IMR-90 (cell line): ENCODE measurements at regions not wholly inside any gene's neighbourhood (a gene's known extent, or its start where the extent isn't known, plus 50 kb on each side); places are given as distances from the start of the nearest gene placed in this dataset.

Experiments
- ATAC-seq: fragments of 200-7000 bp; cut with Tn5 transposase; 2 replicates; pipeline ENCODE4 v1.9.1; 2020; ENCODE audit warnings: low read depth, mild to moderate bottlenecking, moderate library complexity
- BruUV-seq: library from RNA; stranded (reverse); fragments of 400-500 nt; replicated peaks from 2 replicates; lab custom pipeline; 2021; lab: Mats Ljungman, UMichigan
- CTCF ChIA-PET: fragments of 300-600 bp; formaldehyde crosslinking; extraction: SDS; loops from one replicate; lab custom pipeline; 2021; ENCODE audit warnings: antibody characterized with exemption; lab: Yijun Ruan, JAX
- POLR2A ChIA-PET: fragments of 300-600 bp; sonication (Branson Sonifier 250); formaldehyde crosslinking; loops from one replicate; lab custom pipeline; 2022; ENCODE audit warnings: antibody characterized with exemption; ENCODE audit not compliant: unreplicated experiment; lab: Charles Lee
- DNase-seq: peaks from one replicate; pipeline ENCODE4 v3.0.0; 2013
- H2AFZ ChIP-seq: replicated peaks from 2 replicates; pipeline ENCODE3; 2013; ENCODE audit warnings: low read length, mild to moderate bottlenecking; ENCODE audit not compliant: poor library complexity
- H2AK5ac ChIP-seq: 2 replicates; pipeline ENCODE4 v1.6.1; 2013; ENCODE audit warnings: low read depth, low read length, inconsistent platforms
- H2AK9ac ChIP-seq: replicated peaks from 2 replicates; pipeline ENCODE3; 2013; ENCODE audit warnings: mild to moderate bottlenecking, low read depth, low read length, moderate library complexity; ENCODE audit not compliant: poor library complexity
- H2BK120ac ChIP-seq: 2 replicates; pipeline ENCODE4 v1.6.1; 2013; ENCODE audit warnings: low read depth, low read length, inconsistent platforms
- H2BK15ac ChIP-seq: 3 replicates; pipeline ENCODE4 v1.6.1; 2013; ENCODE audit warnings: low read depth, low read length, inconsistent platforms
- H2BK20ac ChIP-seq: 2 replicates; pipeline ENCODE4 v1.6.1; 2013; ENCODE audit warnings: low read depth, mild to moderate bottlenecking, inconsistent platforms, low read length, moderate library complexity
- H2BK5ac ChIP-seq: 2 replicates; pipeline ENCODE4 v1.6.1; 2013; ENCODE audit warnings: mild to moderate bottlenecking, low read depth, low read length, inconsistent platforms; ENCODE audit not compliant: poor library complexity, severe bottlenecking
- H3K14ac ChIP-seq: replicated peaks from 2 replicates; pipeline ENCODE4 v1.6.1; 2013; ENCODE audit warnings: low read depth, low read length, inconsistent platforms
- H3K18ac ChIP-seq: 2 replicates; pipeline ENCODE4 v1.6.1; 2013; ENCODE audit warnings: low read depth, low read length, control low read depth
- H3K23ac ChIP-seq: 2 replicates; pipeline ENCODE4 v1.6.1; 2013; ENCODE audit warnings: low read depth, low read length, inconsistent platforms
- H3K27ac ChIP-seq: 2 replicates; pipeline ENCODE4 v1.5.1; 2013; ENCODE audit warnings: mild to moderate bottlenecking, control low read depth, low read length; ENCODE audit not compliant: insufficient read depth
- H3K27me3 ChIP-seq: 2 replicates; pipeline ENCODE4 v1.6.1; 2013; ENCODE audit warnings: low read length; ENCODE audit not compliant: control insufficient read depth, insufficient read depth
- H3K36me3 ChIP-seq: 2 replicates; pipeline ENCODE4 v1.6.1; 2013; ENCODE audit warnings: low read length, mixed read lengths; ENCODE audit not compliant: control insufficient read depth, insufficient read depth
- H3K4ac ChIP-seq: 2 replicates; pipeline ENCODE4 v1.6.1; 2013; ENCODE audit warnings: low read depth, low read length, inconsistent platforms
- H3K4me1 ChIP-seq: 2 replicates; pipeline ENCODE4 v1.6.1; 2013; ENCODE audit warnings: low read length, mixed read lengths; ENCODE audit not compliant: control insufficient read depth, insufficient read depth
- H3K4me2 ChIP-seq: 2 replicates; pipeline ENCODE4 v1.6.1; 2013; ENCODE audit warnings: low read depth, mild to moderate bottlenecking, control low read depth, low read length, moderate library complexity
- H3K4me3 ChIP-seq: 2 replicates; pipeline ENCODE4 v1.5.1; 2013; ENCODE audit warnings: low read depth, mild to moderate bottlenecking, control low read depth, low read length, moderate library complexity; ENCODE audit not compliant: insufficient read depth
- H3K56ac ChIP-seq: 2 replicates; pipeline ENCODE4 v1.6.1; 2013; ENCODE audit warnings: low read length, inconsistent platforms; ENCODE audit not compliant: insufficient read depth; ENCODE audit errors: extremely low read depth
- H3K79me1 ChIP-seq, 2 experiments: 2 replicates each; pipeline ENCODE4 v1.6.1; 2013; ENCODE audit warnings: low read length in 2 of 2, inconsistent platforms in 1 of 2, low read depth in 1 of 2
- H3K9ac ChIP-seq: 2 replicates; pipeline ENCODE4 v1.6.1; 2013; ENCODE audit warnings: low read depth, low read length, control low read depth
- H3K9me1 ChIP-seq: 2 replicates; pipeline ENCODE4 v1.6.1; 2013; ENCODE audit warnings: low read length, inconsistent platforms; ENCODE audit not compliant: insufficient read depth
- H3K9me3 ChIP-seq: 2 replicates; pipeline ENCODE4 v1.6.1; 2013; ENCODE audit warnings: low read length; ENCODE audit not compliant: control insufficient read depth, insufficient read depth
- H4K20me1 ChIP-seq: 2 replicates; pipeline ENCODE4 v1.6.1; 2013; ENCODE audit warnings: low read length, inconsistent platforms; ENCODE audit not compliant: insufficient read depth
- H4K5ac ChIP-seq: 2 replicates; pipeline ENCODE4 v1.6.1; 2013; ENCODE audit warnings: mild to moderate bottlenecking, low read depth, low read length, control low read depth
- H4K8ac ChIP-seq, 2 experiments: 2 replicates each; pipeline ENCODE4 v1.6.1; 2013; ENCODE audit warnings: low read depth in 2 of 2, low read length in 2 of 2, control low read depth in 1 of 2, inconsistent platforms in 1 of 2
- H4K91ac ChIP-seq: 2 replicates; pipeline ENCODE4 v1.6.1; 2013; ENCODE audit warnings: low read depth, low read length, inconsistent platforms; ENCODE audit not compliant: insufficient read depth
- CEBPB ChIP-seq: IDR thresholded peaks from 2 replicates; pipeline ENCODE4 v1.6.1; 2012; ENCODE audit warnings: low read depth, low read length, improper control_type of control experiment
- CHD1 ChIP-seq: IDR thresholded peaks from 2 replicates; pipeline ENCODE4 v1.6.1; 2012; ENCODE audit warnings: low read depth, low read length, improper control_type of control experiment
- ELK1 ChIP-seq: fragments of 150-350 bp; IDR thresholded peaks from 2 replicates; pipeline ENCODE4 v1.6.1; 2016; ENCODE audit warnings: low read depth, mild to moderate bottlenecking, low read length, moderate library complexity, borderline replicate concordance
- FOS ChIP-seq: fragments of 150-350 bp; IDR thresholded peaks from 2 replicates; pipeline ENCODE4 v1.6.1; 2016; ENCODE audit warnings: low read depth, low read length
- MAFK ChIP-seq: IDR thresholded peaks from 2 replicates; pipeline ENCODE4 v1.6.1; 2012; ENCODE audit warnings: low read depth, low read length, improper control_type of control experiment
- RAD21 ChIP-seq: IDR thresholded peaks from 2 replicates; pipeline ENCODE4 v1.6.1; 2012; ENCODE audit warnings: low read length, improper control_type of control experiment
- RCOR1 ChIP-seq: IDR thresholded peaks from 2 replicates; pipeline ENCODE4 v1.6.1; 2012; ENCODE audit warnings: mild to moderate bottlenecking, low read length, improper control_type of control experiment; ENCODE audit not compliant: insufficient replicate concordance
- RFX5 ChIP-seq: IDR thresholded peaks from 2 replicates; pipeline ENCODE4 v1.8.0; 2012; ENCODE audit warnings: low read depth, mild to moderate bottlenecking, low read length, moderate library complexity
- SMC3 ChIP-seq: fragments of 150-350 bp; IDR thresholded peaks from 2 replicates; pipeline ENCODE4 v1.6.1; 2016; ENCODE audit warnings: low read depth, mild to moderate bottlenecking, antibody characterized with exemption, low read length, moderate library complexity
- USF2 ChIP-seq: fragments of 150-350 bp; IDR thresholded peaks from 2 replicates; pipeline ENCODE4 v1.6.1; 2017; ENCODE audit warnings: mild to moderate bottlenecking, antibody characterized with exemption, low read length, low read depth
- WGBS, 2 experiments: methylation state at CpG; one replicate each; pipeline versions ENCODE4 v1.1.5 to v1.1.7; 2013; ENCODE audit warnings: missing lambda C conversion rate in 2 of 2; ENCODE audit not compliant: insufficient read length in 1 of 2; ENCODE audit errors: extremely low coverage in 2 of 2; 5-methylcytosine and 5-hydroxymethylcytosine counted together
- dilution Hi-C: fragments of 300-500 bp; cut with HindIII; formaldehyde crosslinking; loops from one replicate; pipeline ENCODE4 v1.14.3; 2018; ENCODE audit warnings: low sequenced_read_pairs; ENCODE audit not compliant: unreplicated experiment
- in situ Hi-C: fragments of 300-500 bp; cut with MboI; formaldehyde crosslinking; loops from 3 replicates; pipeline ENCODE4 v1.14.3; 2019; ENCODE audit warnings: low sequenced_read_pairs, inconsistent platforms, mixed read lengths
- intact Hi-C: fragments of 100-400 bp; cut with micrococcal nuclease; formaldehyde crosslinking; loops from 2 replicates; pipeline ENCODE4 v1.10.0; 2022

GRCh38 chr12:123078120-123078465 is 72.8 kb downstream of the PITPNM2 start:
- TF ChIP-seq RFX5 (no peak), RAD21 (no peak), RCOR1 (no peak), CEBPB (no peak), SMC3 (no peak), FOS (no peak), USF2 (no peak), CHD1 (no peak), ELK1 (no peak), MAFK (no peak)
- peaks cover 28% of the 10 kb centered on the region for H4K20me1 ChIP-seq

More at GRCh38 chr12:123078120-123078465, 72.8 kb downstream of the PITPNM2 start:
- Histone ChIP-seq H3K4me3 (no peak overlapping the region), H3K9ac (no peak overlapping the region), H3K36me3 (peaks cover 2% of the 10 kb centered on the region; the same call in 1 of the 2 replicates), H2AK5ac (no peak overlapping the region), H2BK120ac (no peak overlapping the region), H3K27ac (no peak overlapping the region), H3K27me3 (peaks cover 3% of the 10 kb centered on the region; the same call in 1 of the 2 replicates), H3K4ac (no peak overlapping the region), H3K4me1 (peaks cover 6% of the 10 kb centered on the region; the same call in 1 of the 2 replicates), H2BK5ac (no peak overlapping the region), H3K23ac (no peak overlapping the region), H3K9me1 (peaks cover 20% of the 10 kb centered on the region), H2AK9ac (no peak overlapping the region), H4K5ac (no peak overlapping the region), H3K9me3 (no peaks in the 10 kb centered on the region), H2AFZ (no peak overlapping the region), H3K56ac (no peak overlapping the region), H3K79me1 (peaks cover 12 to 29% of the 10 kb centered on the region in 2 experiments), H3K4me2 (no peak overlapping the region), H4K91ac (no peak overlapping the region), H3K18ac (no peak overlapping the region), H2BK15ac (no peak overlapping the region), H2BK20ac (no peak overlapping the region), H4K8ac (no peak overlapping the region), H3K14ac (no peak overlapping the region)
- in situ Hi-C loops: no loop called here
- DNase-seq (no peak), ATAC-seq (no peak)
- no TSS peak for BruUV-seq
- dilution Hi-C loops: no loop called here
- CTCF ChIA-PET: no interaction called here
- POLR2A ChIA-PET: no interaction called here
- intact Hi-C loops: no loop called here
- no CpG with 5 or more reads among the region's 12 CpGs for WGBS, 2 experiments
